ENCODE measurements at regions not wholly inside any gene's neighbourhood (a gene's known extent, or its start where the extent isn't known, plus 50 kb on each side); places are given as distances from the start of the nearest gene placed in this dataset.
A peak's percentile ranks its signal among the peaks of the same experiment; 100 is the strongest.

GRCh38 chr7:96416599-96416998, 94.7 kb upstream of the SLC25A13 start:
- Histone ChIP-seq H3K9ac (no peak overlapping the region), H3K4me2 (no peak overlapping the region), H3K27ac (no peak overlapping the region), H3K27me3 (ENCODE audit: insufficient read depth, low read depth) (no peaks in the 10 kb centered on the region), H3K4me1 (ENCODE audit: low read depth, poor library complexity, severe bottlenecking) (peaks cover 13% of the 10 kb centered on the region), H3K79me2 (ENCODE audit: insufficient read depth, low read depth) (no peaks in the 10 kb centered on the region), H3K4me3 (IDR thresholded peaks at IDR 0.05; ENCODE audit: insufficient read depth, low read depth, low read length) (no peak overlapping the region), H4K20me1 (ENCODE audit: insufficient read depth) (no peaks in the 10 kb centered on the region), H2AFZ (ENCODE audit: low read depth) (no peak overlapping the region), H3K36me3 (ENCODE audit: insufficient read depth) (no peaks in the 10 kb centered on the region)
- no peak for TF ChIP-seq CTCF (conservative IDR thresholded peaks at IDR 0.05; ENCODE audit: low read depth, low read length)

- H3K4me3 ChIP-seq (IDR thresholded peaks at IDR 0.05; ENCODE audit: insufficient read depth, low read depth, low read length) = no peak overlapping the region
- peaks cover 13% of the 10 kb centered on the region for H3K4me1 ChIP-seq (ENCODE audit: low read depth, poor library complexity, severe bottlenecking)
- H3K9ac ChIP-seq = no peak overlapping the region
- H3K36me3 ChIP-seq (ENCODE audit: insufficient read depth) = no peaks in the 10 kb centered on the region
- no peak overlapping the region for H3K27ac ChIP-seq
- no peak overlapping the region for H2AFZ ChIP-seq (ENCODE audit: low read depth)
- no peaks in the 10 kb centered on the region for H3K27me3 ChIP-seq (ENCODE audit: insufficient read depth, low read depth)
- no peak overlapping the region for H3K4me2 ChIP-seq
- no peak for TF ChIP-seq CTCF (conservative IDR thresholded peaks at IDR 0.05; ENCODE audit: low read depth, low read length)
- no peaks in the 10 kb centered on the region for H4K20me1 ChIP-seq (ENCODE audit: insufficient read depth)
- no peaks in the 10 kb centered on the region for H3K79me2 ChIP-seq (ENCODE audit: insufficient read depth, low read depth)
These were observed 94.2 kb upstream of the SLC25A13 start for GRCh38 chr7:96416116-96416515.

GRCh38 chr7:96415293-96415940, 93.5 kb upstream of the SLC25A13 start:
- H3K27ac ChIP-seq = no peak overlapping the region
- H3K36me3 ChIP-seq (ENCODE audit: insufficient read depth) = no peaks in the 10 kb centered on the region
- TF ChIP-seq CTCF (conservative IDR thresholded peaks at IDR 0.05; ENCODE audit: low read depth, low read length) = 0 out of 2 replicates have a peak, but pooled peaks have one; percentile 19
- H2AFZ ChIP-seq (ENCODE audit: low read depth) = no peak overlapping the region
- no peak overlapping the region for H3K9ac ChIP-seq
- H4K20me1 ChIP-seq (ENCODE audit: insufficient read depth) = no peaks in the 10 kb centered on the region
- H3K4me1 ChIP-seq (ENCODE audit: low read depth, poor library complexity, severe bottlenecking) = peaks cover 13% of the 10 kb centered on the region
- H3K27me3 ChIP-seq (ENCODE audit: insufficient read depth, low read depth) = no peaks in the 10 kb centered on the region
- H3K79me2 ChIP-seq (ENCODE audit: insufficient read depth, low read depth) = no peaks in the 10 kb centered on the region
- H3K4me2 ChIP-seq = no peak overlapping the region
- no peak overlapping the region for H3K4me3 ChIP-seq (IDR thresholded peaks at IDR 0.05; ENCODE audit: insufficient read depth, low read depth, low read length)

GRCh38 chr7:96414931-96415292, 93.0 kb upstream of the SLC25A13 start:
- Histone ChIP-seq H3K4me3 (IDR thresholded peaks at IDR 0.05; ENCODE audit: insufficient read depth, low read depth, low read length) (no peak overlapping the region), H4K20me1 (ENCODE audit: insufficient read depth) (no peaks in the 10 kb centered on the region), H3K9ac (no peak overlapping the region), H3K4me2 (no peak overlapping the region), H3K79me2 (ENCODE audit: insufficient read depth, low read depth) (no peaks in the 10 kb centered on the region), H2AFZ (ENCODE audit: low read depth) (no peak overlapping the region), H3K27me3 (ENCODE audit: insufficient read depth, low read depth) (no peaks in the 10 kb centered on the region), H3K27ac (no peak overlapping the region), H3K36me3 (ENCODE audit: insufficient read depth) (no peaks in the 10 kb centered on the region), H3K4me1 (ENCODE audit: low read depth, poor library complexity, severe bottlenecking) (peaks cover 13% of the 10 kb centered on the region)
- TF ChIP-seq CTCF (conservative IDR thresholded peaks at IDR 0.05; ENCODE audit: low read depth, low read length) = peak; percentile 81

Data from KMS-11 (cell line).